Tibial nerve (tissue), 4 donors: ENCODE measurements at regions not wholly inside any gene's neighbourhood (a gene's known extent, or its start where the extent isn't known, plus 50 kb on each side); places are given as distances from the start of the nearest gene placed in this dataset.

Experiments
- EP300 ChIP-seq, 2 donors: sonication (generic); formaldehyde crosslinking; IDR thresholded peaks; one replicate each; pipeline ENCODE4 v1.6.1; 2017; ENCODE audit warnings: antibody characterized with exemption in 2 of 2, mild to moderate bottlenecking in 1 of 2
- TF ChIP-seq, protein P1 (sequence below), 5 experiments: fragments of 200-600 bp in 3 of 5; fragments of 450-650 bp in 2 of 5; sonication (generic) in 3 of 5; IDR thresholded peaks; one replicate each; pipeline ENCODE4 v1.5.1; 2016 to 2019; ENCODE audit warnings: antibody characterized with exemption in 5 of 5, mild to moderate bottlenecking in 3 of 5, moderate library complexity in 2 of 5

DNA sequence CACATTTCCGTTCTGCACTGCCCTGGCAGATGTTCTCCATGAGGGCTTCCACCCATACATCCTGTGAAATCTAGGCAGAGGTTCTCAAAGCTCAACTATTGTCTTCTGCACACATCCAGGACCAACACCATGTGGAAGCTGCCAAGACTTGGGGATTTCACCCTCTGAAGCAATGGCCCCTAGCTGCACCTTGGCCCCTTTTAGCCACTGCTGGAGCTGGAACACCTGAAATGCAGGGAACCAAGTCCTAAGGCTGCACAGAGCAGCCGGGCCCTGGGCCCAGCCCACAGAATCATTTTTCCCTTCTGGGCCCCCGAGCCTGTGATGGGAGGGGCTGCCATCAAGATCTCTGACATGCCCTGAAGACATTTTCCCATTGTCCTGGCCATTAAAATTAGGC lies 228.7 kb downstream of the ANXA1 start:
- TF ChIP-seq, protein P1, sequence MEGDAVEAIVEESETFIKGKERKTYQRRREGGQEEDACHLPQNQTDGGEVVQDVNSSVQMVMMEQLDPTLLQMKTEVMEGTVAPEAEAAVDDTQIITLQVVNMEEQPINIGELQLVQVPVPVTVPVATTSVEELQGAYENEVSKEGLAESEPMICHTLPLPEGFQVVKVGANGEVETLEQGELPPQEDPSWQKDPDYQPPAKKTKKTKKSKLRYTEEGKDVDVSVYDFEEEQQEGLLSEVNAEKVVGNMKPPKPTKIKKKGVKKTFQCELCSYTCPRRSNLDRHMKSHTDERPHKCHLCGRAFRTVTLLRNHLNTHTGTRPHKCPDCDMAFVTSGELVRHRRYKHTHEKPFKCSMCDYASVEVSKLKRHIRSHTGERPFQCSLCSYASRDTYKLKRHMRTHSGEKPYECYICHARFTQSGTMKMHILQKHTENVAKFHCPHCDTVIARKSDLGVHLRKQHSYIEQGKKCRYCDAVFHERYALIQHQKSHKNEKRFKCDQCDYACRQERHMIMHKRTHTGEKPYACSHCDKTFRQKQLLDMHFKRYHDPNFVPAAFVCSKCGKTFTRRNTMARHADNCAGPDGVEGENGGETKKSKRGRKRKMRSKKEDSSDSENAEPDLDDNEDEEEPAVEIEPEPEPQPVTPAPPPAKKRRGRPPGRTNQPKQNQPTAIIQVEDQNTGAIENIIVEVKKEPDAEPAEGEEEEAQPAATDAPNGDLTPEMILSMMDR (IDR thresholded peaks at IDR 0.05), result no peak
- no peak for TF ChIP-seq EP300 (IDR thresholded peaks at IDR 0.05)
